Neural progenitor cell (in vitro differentiated cells): ENCODE measurements at regions not wholly inside any gene's neighbourhood (a gene's known extent, or its start where the extent isn't known, plus 50 kb on each side); places are given as distances from the start of the nearest gene placed in this dataset.

Experiments
- DNase-seq: peaks from one replicate; pipeline ENCODE4 v3.0.0-alpha.2; 2016; ENCODE audit warnings: low spot score
- H2AFZ ChIP-seq: fragments of 200-600 bp; sonication (generic); replicated peaks from 2 replicates; pipeline ENCODE4 v1.6.1; 2016; ENCODE audit warnings: antibody characterized with exemption
- H3F3A ChIP-seq: fragments of 200-600 bp; sonication (generic); 2 replicates; pipeline ENCODE4 v1.6.1; 2016; ENCODE audit warnings: antibody characterized with exemption, low read depth
- H3K27ac ChIP-seq: fragments of 200-600 bp; sonication (generic); 2 replicates; pipeline ENCODE4 v1.5.1; 2016; ENCODE audit warnings: mild to moderate bottlenecking
- H3K27me3 ChIP-seq: fragments of 200-600 bp; sonication (generic); 2 replicates; pipeline ENCODE4 v1.6.1; 2016; ENCODE audit warnings: mild to moderate bottlenecking, moderate library complexity
- H3K36me3 ChIP-seq: fragments of 200-600 bp; sonication (generic); 2 replicates; pipeline ENCODE4 v1.5.1; 2016
- H3K4me1 ChIP-seq: fragments of 200-600 bp; sonication (generic); 2 replicates; pipeline ENCODE4 v1.6.1; 2016; ENCODE audit warnings: mixed run types
- H3K4me2 ChIP-seq: fragments of 200-600 bp; sonication (generic); 2 replicates; pipeline ENCODE4 v1.6.1; 2016
- H3K4me3 ChIP-seq: fragments of 200-600 bp; sonication (generic); 2 replicates; pipeline ENCODE4 v1.5.1; 2016
- H3K79me2 ChIP-seq: fragments of 200-600 bp; sonication (generic); 2 replicates; pipeline ENCODE4 v1.6.1; 2016; ENCODE audit warnings: low read depth
- H3K9ac ChIP-seq: fragments of 200-600 bp; sonication (generic); 2 replicates; pipeline ENCODE4 v1.6.1; 2016
- H3K9me3 ChIP-seq: fragments of 200-600 bp; sonication (generic); 2 replicates; pipeline ENCODE4 v1.5.1; 2016; ENCODE audit warnings: low read depth
- H4K20me1 ChIP-seq: fragments of 200-600 bp; sonication (generic); 2 replicates; pipeline ENCODE4 v1.6.1; 2016; ENCODE audit warnings: low read depth
- H3K27ac Mint-ChIP-seq: 3 replicates; pipeline ENCODE4 v1.8.0; 2021; ENCODE audit warnings: mixed read lengths
- H3K27me3 Mint-ChIP-seq: 2 replicates; pipeline ENCODE4 v1.8.0; 2022; ENCODE audit warnings: low read depth, mild to moderate bottlenecking, inconsistent platforms, moderate library complexity, mixed read lengths; ENCODE audit not compliant: insufficient read depth
- H3K36me3 Mint-ChIP-seq: 3 replicates; pipeline ENCODE4 v1.8.0; 2021; ENCODE audit warnings: mixed read lengths
- H3K4me1 Mint-ChIP-seq: 3 replicates; pipeline ENCODE4 v1.8.0; 2021; ENCODE audit warnings: mixed read lengths
- H3K4me3 Mint-ChIP-seq: 3 replicates; pipeline ENCODE4 v1.8.0; 2021; ENCODE audit warnings: mild to moderate bottlenecking, moderate library complexity, mixed read lengths
- H3K9me3 Mint-ChIP-seq: 3 replicates; pipeline ENCODE4 v1.8.0; 2020; ENCODE audit warnings: mixed read lengths
- EZH2 ChIP-seq: fragments of 200-600 bp; sonication (generic); IDR thresholded peaks from 2 replicates; pipeline ENCODE4 v1.6.1; 2017; ENCODE audit warnings: antibody characterized with exemption, mild to moderate bottlenecking, moderate library complexity
- EZH2phosphoT487 ChIP-seq: fragments of 200-600 bp; sonication (generic); IDR thresholded peaks from 2 replicates; pipeline ENCODE4 v1.6.1; 2017; ENCODE audit warnings: antibody characterized with exemption
- TF ChIP-seq, protein P1 (sequence below): fragments of 200-600 bp; sonication (generic); IDR thresholded peaks from 2 replicates; pipeline ENCODE4 v1.5.1; 2017; ENCODE audit warnings: antibody characterized with exemption, mild to moderate bottlenecking

DNA sequence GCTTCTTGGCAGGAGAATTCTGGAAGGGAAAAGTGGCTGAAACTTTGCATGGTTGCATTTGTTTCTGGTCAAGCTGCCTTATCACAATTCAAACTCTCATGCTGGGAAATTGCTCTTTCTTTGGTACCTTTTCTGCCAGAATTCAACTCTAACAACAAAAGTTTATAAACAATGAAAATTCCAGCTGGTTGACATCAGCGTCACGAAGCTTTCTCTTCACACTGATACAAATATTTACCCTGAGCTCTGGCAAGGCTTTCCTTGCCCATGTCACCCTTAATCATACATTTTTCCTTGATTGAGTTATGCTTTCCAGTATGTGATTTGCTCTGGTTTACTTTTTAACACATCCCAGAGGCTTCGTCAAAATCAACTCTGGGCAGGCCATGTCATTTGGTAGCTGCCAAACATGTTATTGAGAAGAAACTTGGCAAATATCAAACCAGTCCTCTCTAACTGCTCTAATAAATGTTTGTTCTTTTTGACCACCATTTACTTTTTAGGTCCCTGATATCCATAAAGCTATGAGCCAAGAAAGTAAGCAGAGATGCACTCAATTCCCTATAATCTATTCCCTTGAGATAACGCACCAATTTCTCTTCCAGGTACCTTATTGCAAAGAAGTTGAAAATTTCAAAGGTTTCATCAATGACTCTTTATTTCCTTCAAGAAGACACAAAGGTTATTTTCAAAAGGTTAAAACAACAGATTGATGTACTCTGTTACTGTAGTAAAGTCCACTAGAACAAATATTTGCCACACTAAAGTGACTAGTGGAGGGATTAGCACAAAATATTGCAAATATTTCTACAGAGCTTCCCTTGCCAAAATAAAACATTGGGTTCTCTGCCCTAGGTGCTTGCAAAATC is 1241.1 kb upstream of the ZEB2 start:
- H3K4me3 Mint-ChIP-seq: no peak overlapping the region
- no peaks in the 10 kb centered on the region for H4K20me1 ChIP-seq
- H3K27ac Mint-ChIP-seq: no peak overlapping the region
- H3K79me2 ChIP-seq: no peaks in the 10 kb centered on the region
- H3K9me3 ChIP-seq: no peaks in the 10 kb centered on the region
- no peak overlapping the region for H3K9ac ChIP-seq
- H3F3A ChIP-seq: no peaks in the 10 kb centered on the region
- peaks cover 6% of the 10 kb centered on the region for H3K4me1 Mint-ChIP-seq
- H2AFZ ChIP-seq: peak overlapping the region; percentile 61
- H3K4me3 ChIP-seq: no peak overlapping the region
- H3K36me3 ChIP-seq: no peaks in the 10 kb centered on the region
- peaks cover 22% of the 10 kb centered on the region for H3K4me1 ChIP-seq
- H3K27me3 Mint-ChIP-seq: peaks cover 2% of the 10 kb centered on the region
- peak; percentile 5 for DNase-seq
- H3K4me2 ChIP-seq: no peak overlapping the region
- H3K27ac ChIP-seq: no peak overlapping the region
- no peaks in the 10 kb centered on the region for H3K36me3 Mint-ChIP-seq
- H3K27me3 ChIP-seq: no peaks in the 10 kb centered on the region
- no peak for TF ChIP-seq EZH2
- TF ChIP-seq, protein P1, sequence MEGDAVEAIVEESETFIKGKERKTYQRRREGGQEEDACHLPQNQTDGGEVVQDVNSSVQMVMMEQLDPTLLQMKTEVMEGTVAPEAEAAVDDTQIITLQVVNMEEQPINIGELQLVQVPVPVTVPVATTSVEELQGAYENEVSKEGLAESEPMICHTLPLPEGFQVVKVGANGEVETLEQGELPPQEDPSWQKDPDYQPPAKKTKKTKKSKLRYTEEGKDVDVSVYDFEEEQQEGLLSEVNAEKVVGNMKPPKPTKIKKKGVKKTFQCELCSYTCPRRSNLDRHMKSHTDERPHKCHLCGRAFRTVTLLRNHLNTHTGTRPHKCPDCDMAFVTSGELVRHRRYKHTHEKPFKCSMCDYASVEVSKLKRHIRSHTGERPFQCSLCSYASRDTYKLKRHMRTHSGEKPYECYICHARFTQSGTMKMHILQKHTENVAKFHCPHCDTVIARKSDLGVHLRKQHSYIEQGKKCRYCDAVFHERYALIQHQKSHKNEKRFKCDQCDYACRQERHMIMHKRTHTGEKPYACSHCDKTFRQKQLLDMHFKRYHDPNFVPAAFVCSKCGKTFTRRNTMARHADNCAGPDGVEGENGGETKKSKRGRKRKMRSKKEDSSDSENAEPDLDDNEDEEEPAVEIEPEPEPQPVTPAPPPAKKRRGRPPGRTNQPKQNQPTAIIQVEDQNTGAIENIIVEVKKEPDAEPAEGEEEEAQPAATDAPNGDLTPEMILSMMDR: no peak
- TF ChIP-seq EZH2phosphoT487: no peak
- no peaks in the 10 kb centered on the region for H3K9me3 Mint-ChIP-seq

DNA sequence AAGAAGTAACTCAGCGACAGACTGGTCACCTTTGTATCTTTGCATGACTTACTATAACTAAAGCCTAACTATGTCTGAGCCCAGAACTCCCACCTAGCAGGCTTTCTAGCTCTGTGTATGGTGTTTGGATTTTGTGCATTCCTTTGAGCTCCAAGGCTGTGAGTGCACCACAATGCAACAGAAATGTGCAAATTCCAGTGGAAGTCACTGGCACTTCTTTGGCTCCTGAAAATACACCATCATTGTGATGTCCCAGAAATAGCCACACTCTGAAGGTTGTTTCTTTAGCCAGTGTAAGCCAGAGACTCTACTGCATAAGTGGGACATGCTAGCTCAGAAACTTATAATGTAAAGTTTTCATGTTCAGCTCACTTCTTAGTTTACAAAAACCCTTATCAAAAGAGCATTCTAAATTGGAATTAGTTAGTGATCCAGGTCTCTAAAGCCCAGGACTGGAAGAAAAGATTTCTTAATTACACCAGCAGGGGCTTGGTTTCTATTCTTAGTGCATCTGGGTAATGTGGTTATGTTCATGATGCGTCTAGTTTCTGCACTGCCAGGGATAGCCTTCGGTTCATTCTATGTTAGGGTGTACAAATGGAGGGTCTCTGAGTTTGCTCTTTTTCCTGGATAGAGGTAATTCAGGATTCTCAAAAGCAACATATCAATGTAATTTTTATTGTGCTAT is 1239.5 kb upstream of the ZEB2 start:
- Mint-ChIP-seq H3K4me3 (no peak overlapping the region), H3K27me3 (peaks cover 4% of the 10 kb centered on the region), H3K36me3 (no peaks in the 10 kb centered on the region), H3K27ac (no peak overlapping the region), H3K4me1 (peaks cover 6% of the 10 kb centered on the region), H3K9me3 (no peaks in the 10 kb centered on the region)
- Histone ChIP-seq H2AFZ (peak overlapping the region; percentile 26), H3K36me3 (no peaks in the 10 kb centered on the region), H3K27ac (no peak overlapping the region), H3F3A (no peaks in the 10 kb centered on the region), H3K4me2 (no peak overlapping the region), H4K20me1 (no peaks in the 10 kb centered on the region), H3K9ac (no peak overlapping the region), H3K4me3 (no peak overlapping the region), H3K27me3 (no peaks in the 10 kb centered on the region), H3K9me3 (no peaks in the 10 kb centered on the region), H3K79me2 (no peaks in the 10 kb centered on the region), H3K4me1 (peaks cover 22% of the 10 kb centered on the region)
- peak; percentile 21 for DNase-seq
- TF ChIP-seq EZH2: no peak
- TF ChIP-seq, protein P1: no peak
- TF ChIP-seq EZH2phosphoT487: peak; percentile 46

DNA sequence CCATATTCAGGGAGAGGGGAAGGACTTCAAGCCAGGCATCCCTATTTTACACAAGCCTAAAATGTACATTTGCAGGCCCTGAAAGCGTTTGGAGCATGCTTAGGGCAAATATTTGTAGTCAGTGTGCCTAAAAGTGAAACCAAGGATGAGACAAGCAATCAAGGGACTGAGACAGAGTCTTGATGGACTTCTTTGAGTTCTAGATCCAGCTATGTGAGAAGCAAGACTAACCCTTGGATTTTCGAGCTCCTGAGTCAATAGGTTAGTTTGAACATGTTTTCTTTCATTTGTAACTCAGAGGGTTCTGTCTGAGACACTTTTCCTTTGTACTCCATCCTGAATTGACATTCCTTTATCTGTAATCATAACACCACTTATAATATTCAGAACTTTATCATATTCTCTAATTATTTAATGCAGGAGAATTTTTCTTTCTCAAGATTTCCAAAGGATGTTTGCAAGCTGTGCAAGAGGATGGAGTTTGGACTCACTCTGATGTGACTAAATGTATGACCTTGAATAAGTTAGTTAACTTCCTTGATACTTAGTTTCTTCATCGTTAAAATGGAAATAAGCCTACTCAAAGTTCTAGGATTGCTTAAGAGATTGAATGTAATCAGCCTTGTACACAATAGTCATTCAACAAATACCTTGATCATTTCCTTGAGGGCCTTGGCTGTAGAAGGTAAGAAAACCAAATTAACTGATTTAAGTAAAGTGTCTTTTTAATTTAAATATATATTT is 1237.8 kb upstream of the ZEB2 start:
- Histone ChIP-seq H3K9ac (no peak overlapping the region), H3K4me3 (no peak overlapping the region), H4K20me1 (no peaks in the 10 kb centered on the region), H3K4me2 (no peak overlapping the region), H2AFZ (no peak overlapping the region), H3K36me3 (no peaks in the 10 kb centered on the region), H3K27ac (no peak overlapping the region), H3K79me2 (no peaks in the 10 kb centered on the region), H3K9me3 (no peaks in the 10 kb centered on the region), H3K27me3 (no peaks in the 10 kb centered on the region), H3K4me1 (peaks cover 37% of the 10 kb centered on the region), H3F3A (peaks cover 13% of the 10 kb centered on the region)
- H3K36me3 Mint-ChIP-seq: no peaks in the 10 kb centered on the region
- H3K4me1 Mint-ChIP-seq: peaks cover 19% of the 10 kb centered on the region
- H3K9me3 Mint-ChIP-seq: no peaks in the 10 kb centered on the region
- H3K4me3 Mint-ChIP-seq: no peak overlapping the region
- no peak overlapping the region for H3K27ac Mint-ChIP-seq
- no peak for DNase-seq
- TF ChIP-seq EZH2 (no peak), EZH2phosphoT487 (no peak)
- TF ChIP-seq, protein P1: no peak
- peaks cover 8% of the 10 kb centered on the region for H3K27me3 Mint-ChIP-seq
